Adrenal gland (tissue), 9 donors: ENCODE measurements at regions not wholly inside any gene's neighbourhood (a gene's known extent, or its start where the extent isn't known, plus 50 kb on each side); places are given as distances from the start of the nearest gene placed in this dataset.
"Not testable (repeated sequence)": the region's sequence is repeated elsewhere in the genome, so short reads cannot be mapped to it uniquely, and the experiment has no call there.

Experiments
- DNase-seq, 7 donors: peaks; one replicate each; pipeline ENCODE4 v3.0.0-alpha.2; 2019 to 2020
- H3K27ac ChIP-seq, 5 donors: fragments of 200-600 bp; sonication (generic) in 4 of 5; 1 replicate in 3 of 5; 2 replicates in 2 of 5; pipeline versions ENCODE4 v1.5.1 to v1.8.0; 2016 to 2020; ENCODE audit warnings: mild to moderate bottlenecking in 1 of 5
- H3K27me3 ChIP-seq: fragments of 200-600 bp; 2 replicates; pipeline ENCODE4 v1.8.0; 2021
- H3K36me3 ChIP-seq, 2 donors: fragments of 200-600 bp; replicated peaks in 1 of 2; 1 replicate in 1 of 2; 2 replicates in 1 of 2; pipeline versions ENCODE4 v1.5.1 to v1.8.0; 2018 to 2022
- H3K4me1 ChIP-seq, 2 donors: fragments of 200-600 bp; replicated peaks in 1 of 2; 1 replicate in 1 of 2; 2 replicates in 1 of 2; pipeline versions ENCODE4 v1.5.1 to v1.8.0; 2018 to 2021
- H3K4me3 ChIP-seq, 4 donors: fragments of 200-600 bp; sonication (generic) in 3 of 4; one replicate each; pipeline ENCODE4 v1.5.1; 2016 to 2018
- H3K9me3 ChIP-seq, 3 donors: fragments of 200-600 bp; sonication (generic) in 1 of 3; replicated peaks in 1 of 3; 1 replicate in 2 of 3; 2 replicates in 1 of 3; pipeline versions ENCODE4 v1.5.1 to v1.8.0; 2016 to 2021
- CTCF ChIP-seq, 6 experiments: fragments of 450-650 bp in 4 of 6; fragments of 200-600 bp in 2 of 6; sonication (generic) in 1 of 6; IDR thresholded peaks; 1 replicate in 5 of 6; 2 replicates in 1 of 6; pipeline versions ENCODE4 v1.5.1 to v1.8.0; 2016 to 2021; ENCODE audit warnings: antibody characterized with exemption in 6 of 6, mild to moderate bottlenecking in 2 of 6, moderate library complexity in 1 of 6
- POLR2A ChIP-seq, 2 donors: fragments of 450-650 bp; IDR thresholded peaks; one replicate each; pipeline ENCODE4 v1.6.1; 2017; ENCODE audit warnings: antibody characterized with exemption in 2 of 2, mild to moderate bottlenecking in 2 of 2, moderate library complexity in 1 of 2
- WGBS, 4 donors: extraction: QIAGEN DNeasy Blood & Tissue Kit in 2 of 4; methylation state at CpG; one replicate each; pipeline versions ENCODE4 v1.1.5 to v1.1.7; 2013 to 2017; 5-methylcytosine and 5-hydroxymethylcytosine counted together
- intact Hi-C, 2 donors: fragments of 100-400 bp; cut with DNase I; formaldehyde crosslinking; loops; one replicate each; pipeline versions ENCODE4 v1.14.1 to v1.15.0; 2022 to 2023
- donor health status: healthy with polysubstance abuse.
- donor health status: Bipolar disorder and iron deficiency.
- donor health status: DM: yes; HTN: yes; CAD: no.
- donor health status: DM: no; HTN: no; CAD: no.
- donor health status: DM: no; HTN: no; CAD: no.

DNA sequence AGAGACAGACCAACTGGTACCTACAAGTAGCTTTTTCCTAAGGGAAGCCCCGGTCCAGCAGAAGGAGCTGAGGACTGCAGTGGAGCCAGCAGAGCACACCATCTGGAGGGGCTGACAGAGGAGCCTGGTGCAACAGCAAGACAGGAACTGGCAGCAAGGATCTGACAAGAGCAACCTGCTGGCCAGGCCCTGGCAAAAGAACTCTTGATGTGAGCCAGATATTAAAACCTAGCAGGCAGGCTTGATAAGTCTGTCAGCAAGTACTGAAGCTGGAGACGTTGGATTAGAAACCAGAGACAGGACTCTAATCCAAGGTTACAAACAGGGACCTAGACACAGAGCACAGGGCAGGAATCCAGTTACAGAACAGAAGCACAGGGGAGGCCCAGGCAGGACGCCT, 260.7 kb upstream of the MGAT5 start:
- intact Hi-C loops = no loop called here
- 51 to 57% (median 53%) methylated on average over 3 of the region's 3 CpGs for WGBS, 4 donors
- H3K4me3 ChIP-seq = no peak overlapping the region
- H3K4me1 ChIP-seq = no peaks in the 10 kb centered on the region
- no peaks in the 10 kb centered on the region for H3K27me3 ChIP-seq
- no peak overlapping the region for H3K27ac ChIP-seq
- no peak for TF ChIP-seq CTCF (IDR thresholded peaks at IDR 0.05)
- H3K36me3 ChIP-seq = no peaks in the 10 kb centered on the region
- peak in 3 of 7 donors; percentile 13 to 67 (median 37) for DNase-seq
- H3K9me3 ChIP-seq = no peaks in the 10 kb centered on the region

GRCh38 chr2:133998726-133999125, 255.1 kb upstream of the MGAT5 start:
- DNase-seq, H3K27me3 ChIP-seq, H3K27ac ChIP-seq, H3K9me3 ChIP-seq, H3K4me3 ChIP-seq, H3K4me1 ChIP-seq, H3K36me3 ChIP-seq, intact Hi-C loops: not testable (repeated sequence)
- 72 to 86% (median 77%) methylated on average over 4 of the region's 4 CpGs for WGBS, 4 donors

DNA sequence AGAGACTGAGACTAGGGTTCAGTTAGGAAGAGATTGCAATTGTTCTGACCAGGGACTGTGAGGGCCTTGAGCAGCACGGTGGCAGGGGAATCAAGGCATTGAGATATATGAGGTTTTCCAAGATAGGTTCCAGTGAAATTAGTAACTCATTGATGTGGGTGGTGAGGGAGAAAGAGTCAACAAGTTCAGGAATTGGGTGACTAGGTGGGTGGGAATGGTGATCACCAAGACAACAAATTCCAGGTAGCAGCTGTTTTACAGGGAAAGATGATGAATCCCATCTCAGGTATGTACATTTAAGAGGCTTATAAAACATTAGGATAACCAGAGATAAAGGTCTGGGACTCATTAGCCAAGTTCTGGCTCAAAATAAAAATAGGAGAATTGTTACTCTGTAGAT, 251.5 kb upstream of the MGAT5 start:
- H3K4me1 ChIP-seq = no peaks in the 10 kb centered on the region
- H3K27ac ChIP-seq = no peak overlapping the region
- no peak overlapping the region for H3K4me3 ChIP-seq
- no peaks in the 10 kb centered on the region for H3K36me3 ChIP-seq
- no peak for DNase-seq
- 88 to 96% (median 92%) methylated on average over 1 of the region's 1 CpG for WGBS, 4 donors
- TF ChIP-seq CTCF (IDR thresholded peaks at IDR 0.05) = no peak
- no peak for TF ChIP-seq POLR2A (IDR thresholded peaks at IDR 0.05)
- no peaks in the 10 kb centered on the region for H3K9me3 ChIP-seq
- H3K27me3 ChIP-seq = no peaks in the 10 kb centered on the region
- intact Hi-C loops = no loop called here

GRCh38 chr2:134002921-134003320, 251.0 kb upstream of the MGAT5 start:
- H3K4me1 ChIP-seq = no peaks in the 10 kb centered on the region
- H3K27me3 ChIP-seq = no peaks in the 10 kb centered on the region
- no peak overlapping the region for H3K27ac ChIP-seq
- H3K36me3 ChIP-seq = no peaks in the 10 kb centered on the region
- WGBS, 4 donors = 0 to 50% (median 0%) methylated on average over 1 of the region's 1 CpG
- no peaks in the 10 kb centered on the region for H3K9me3 ChIP-seq
- no peak overlapping the region for H3K4me3 ChIP-seq
- DNase-seq = no peak
- intact Hi-C loops = no loop called here
- TF ChIP-seq POLR2A (IDR thresholded peaks at IDR 0.05) = no peak
- no peak for TF ChIP-seq CTCF (IDR thresholded peaks at IDR 0.05)

- Histone ChIP-seq H3K27me3 (no peaks in the 10 kb centered on the region), H3K27ac (no peak overlapping the region), H3K9me3 (no peaks in the 10 kb centered on the region), H3K4me1 (no peaks in the 10 kb centered on the region), H3K4me3 (no peak overlapping the region), H3K36me3 (no peaks in the 10 kb centered on the region)
- 97 to 100% (median 98%) methylated on average over 1 of the region's 1 CpG for WGBS, 4 donors
- intact Hi-C loops = no loop called here
- DNase-seq = no peak
- TF ChIP-seq CTCF (IDR thresholded peaks at IDR 0.05) (no peak), POLR2A (IDR thresholded peaks at IDR 0.05) (no peak)
These were observed 249.4 kb upstream of the MGAT5 start for GRCh38 chr2:134004467-134004866.
